ENCODE measurements at regions not wholly inside any gene's neighbourhood (a gene's known extent, or its start where the extent isn't known, plus 50 kb on each side); places are given as distances from the start of the nearest gene placed in this dataset.
A peak's percentile ranks its signal among the peaks of the same experiment; 100 is the strongest.
"Not testable (repeated sequence)": the region's sequence is repeated elsewhere in the genome, so short reads cannot be mapped to it uniquely, and the experiment has no call there.

- no peak for DNase-seq (ENCODE audit: low read depth in 2 of 2)
These were observed 522.2 kb downstream of the CSNK1G3 start for GRCh38 chr5:124034083-124034700.

DNA sequence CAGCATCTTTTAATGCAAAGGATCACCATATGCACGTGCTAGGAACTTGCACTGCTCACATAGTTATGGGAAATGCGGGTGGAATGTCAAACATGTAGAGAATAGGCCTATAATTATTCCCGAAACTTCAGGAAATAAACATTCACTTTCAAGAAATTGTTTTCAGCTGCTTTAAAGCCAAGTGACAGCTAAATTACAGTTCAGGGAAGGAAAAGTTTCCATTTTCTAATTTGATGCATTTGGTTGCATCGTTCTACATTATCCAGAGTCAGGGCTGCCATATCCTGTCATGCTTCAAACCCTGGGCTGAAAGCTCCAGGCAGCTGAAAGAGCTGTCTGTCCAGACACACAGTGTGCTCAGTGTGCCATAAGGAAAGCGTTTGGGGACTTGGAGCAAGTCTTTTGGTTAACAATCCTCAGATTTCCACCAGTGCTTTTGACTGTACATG is 518.1 kb downstream of the CSNK1G3 start:
- peak; percentile 18 to 21 for DNase-seq (ENCODE audit: low read depth in 2 of 2)

DNA sequence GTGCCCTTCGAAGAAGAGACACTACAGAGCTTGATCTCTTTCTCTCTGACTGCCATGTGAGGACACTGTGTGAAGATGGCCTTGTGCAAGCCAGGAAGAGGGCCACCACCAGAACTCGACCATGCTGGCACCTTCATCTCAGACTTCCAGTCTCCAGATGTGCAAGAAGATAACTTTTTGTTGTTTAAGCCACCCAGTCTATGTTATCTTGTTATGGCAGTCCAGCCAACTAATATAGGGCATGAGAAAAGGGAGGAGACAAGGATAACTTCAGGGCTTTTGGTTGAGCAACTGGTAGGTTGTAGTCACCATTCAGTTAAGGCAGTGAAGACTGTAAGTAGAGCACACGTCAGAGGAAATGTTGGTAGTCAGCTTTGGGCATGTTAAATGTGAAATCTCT is 515.5 kb downstream of the CSNK1G3 start:
- no peak for DNase-seq (ENCODE audit: low read depth in 2 of 2)

DNA sequence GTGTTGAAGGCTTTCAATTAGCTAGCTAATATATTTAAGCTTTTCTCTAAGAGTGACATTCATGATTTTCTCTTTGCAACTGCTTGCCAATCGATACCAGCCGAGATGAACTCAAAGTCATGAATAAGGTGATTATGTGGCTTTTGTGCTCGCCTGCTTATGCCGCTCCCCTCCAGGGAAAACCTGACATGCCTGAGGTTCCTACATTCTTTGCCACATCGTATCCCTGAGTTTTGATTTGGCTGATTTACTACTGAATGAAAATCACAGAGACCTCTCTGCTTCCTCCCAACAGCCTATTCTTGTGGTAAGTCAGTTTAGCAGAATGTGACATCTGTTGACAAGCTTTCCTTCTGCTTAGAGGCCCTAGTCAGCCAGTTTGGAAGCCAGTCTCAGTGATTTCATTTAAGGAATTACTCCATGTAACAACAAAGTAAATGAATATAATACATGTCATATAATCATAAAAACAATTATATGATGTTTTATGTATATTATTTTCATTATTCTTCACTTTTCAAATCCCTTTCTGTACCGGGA is 513.4 kb downstream of the CSNK1G3 start:
- no peak for DNase-seq (ENCODE audit: low read depth in 2 of 2)

DNA sequence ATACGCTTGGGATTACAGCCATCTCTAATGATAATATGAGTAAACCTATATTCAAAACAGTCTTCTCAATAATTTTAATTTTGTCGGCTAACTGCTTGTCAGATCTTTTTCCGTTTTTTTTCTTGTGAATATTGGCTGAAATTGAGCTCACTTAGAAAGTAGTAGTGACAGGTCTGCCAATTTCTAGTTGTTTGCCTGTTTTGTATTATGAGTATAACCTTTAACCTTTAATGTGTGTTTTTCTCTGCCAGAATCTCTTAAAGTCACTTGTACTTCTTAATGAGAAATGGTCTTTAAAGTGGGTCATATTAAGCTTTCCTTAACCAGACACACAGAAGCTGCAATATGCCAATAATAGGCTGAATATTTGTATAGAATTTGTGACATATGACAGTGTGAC is 511.0 kb downstream of the CSNK1G3 start:
- no peak for DNase-seq (ENCODE audit: low read depth in 2 of 2)

- DNase-seq (ENCODE audit: low read depth in 2 of 2), result no peak
These were observed 509.8 kb downstream of the CSNK1G3 start for GRCh38 chr5:124021776-124022175.

DNA sequence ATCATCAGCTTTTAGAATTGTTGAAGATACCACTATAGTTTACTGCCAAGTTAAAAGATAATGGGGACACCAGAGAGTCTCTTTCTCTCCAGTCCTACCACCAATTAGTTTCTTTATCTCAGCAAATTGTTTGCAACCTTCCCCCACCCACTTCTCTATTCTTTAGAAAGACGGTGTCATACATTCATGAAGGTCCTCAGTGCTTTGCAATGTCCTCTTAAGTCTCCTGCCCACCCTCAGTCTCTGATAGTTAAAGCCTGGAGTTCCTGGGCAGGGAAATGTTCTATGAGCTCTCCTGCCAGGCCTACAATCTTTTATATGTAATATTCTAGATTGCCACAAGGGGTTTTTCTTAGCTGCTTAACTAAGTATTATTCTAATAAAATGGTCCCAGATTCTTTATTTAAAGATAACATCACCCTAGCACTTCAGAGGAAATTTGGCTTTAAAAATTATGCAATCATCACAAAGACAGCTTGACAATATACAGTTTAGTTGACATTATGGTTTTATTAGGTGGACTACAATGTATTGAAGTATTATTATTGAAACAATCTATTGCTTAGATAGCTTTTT is 509.2 kb downstream of the CSNK1G3 start:
- no peak for DNase-seq (ENCODE audit: low read depth in 2 of 2)

GRCh38 chr5:124017321-124017720 is 505.3 kb downstream of the CSNK1G3 start:
- DNase-seq (ENCODE audit: low read depth in 2 of 2), result not testable (repeated sequence)

- DNase-seq (ENCODE audit: low read depth in 2 of 2), result no peak
These were observed 495.9 kb downstream of the CSNK1G3 start for GRCh38 chr5:124007675-124008398.

- no peak for DNase-seq (ENCODE audit: low read depth in 2 of 2)
These were observed 489.1 kb downstream of the CSNK1G3 start for GRCh38 chr5:124001036-124001615.

GRCh38 chr5:124000538-124000937 is 488.6 kb downstream of the CSNK1G3 start:
- no peak for DNase-seq (ENCODE audit: low read depth in 2 of 2)

DNA sequence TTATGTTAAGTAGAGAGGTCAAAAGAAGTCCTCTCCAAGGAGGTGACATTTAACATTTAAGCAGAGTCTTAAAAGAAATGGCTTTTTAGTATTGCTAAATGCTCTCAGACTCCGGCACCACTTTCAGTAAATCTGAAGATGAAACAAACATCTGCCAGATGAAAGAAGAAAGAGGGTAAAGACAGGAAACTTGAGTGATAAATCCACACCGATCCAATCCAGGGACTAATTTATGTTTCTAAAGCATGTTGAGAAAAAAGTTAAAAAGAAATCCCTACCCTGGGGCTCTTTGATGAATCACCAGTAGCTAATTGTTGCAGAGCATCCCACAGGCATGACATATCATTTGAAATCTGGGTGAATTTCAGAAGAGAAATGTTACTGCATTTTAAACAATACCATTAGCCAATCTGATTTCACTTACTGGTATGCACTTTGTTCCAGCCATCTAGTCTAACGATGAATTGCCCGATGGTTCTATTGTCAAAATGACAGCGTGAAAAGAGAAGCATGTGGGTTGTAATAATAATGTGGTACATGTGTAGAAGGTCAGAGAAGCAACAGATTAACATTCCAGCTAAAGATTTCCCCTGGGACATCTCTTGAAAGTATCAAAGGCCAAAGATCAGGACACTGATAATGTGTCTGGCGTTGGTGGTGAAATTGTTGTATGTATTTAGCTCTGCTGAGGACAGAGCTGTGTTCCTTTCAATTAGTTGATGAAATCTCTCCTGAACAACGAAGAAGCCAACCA is 485.7 kb downstream of the CSNK1G3 start:
- peak; percentile 85 to 86 for DNase-seq (ENCODE audit: low read depth in 2 of 2)

GRCh38 chr5:123997064-123997461 is 485.1 kb downstream of the CSNK1G3 start:
- DNase-seq (ENCODE audit: low read depth in 2 of 2), result no peak

- peak in 1 of 2 experiments; percentile 4 for DNase-seq (ENCODE audit: low read depth in 2 of 2)
These were observed 480.7 kb downstream of the CSNK1G3 start for GRCh38 chr5:123992641-123993040.

DNA sequence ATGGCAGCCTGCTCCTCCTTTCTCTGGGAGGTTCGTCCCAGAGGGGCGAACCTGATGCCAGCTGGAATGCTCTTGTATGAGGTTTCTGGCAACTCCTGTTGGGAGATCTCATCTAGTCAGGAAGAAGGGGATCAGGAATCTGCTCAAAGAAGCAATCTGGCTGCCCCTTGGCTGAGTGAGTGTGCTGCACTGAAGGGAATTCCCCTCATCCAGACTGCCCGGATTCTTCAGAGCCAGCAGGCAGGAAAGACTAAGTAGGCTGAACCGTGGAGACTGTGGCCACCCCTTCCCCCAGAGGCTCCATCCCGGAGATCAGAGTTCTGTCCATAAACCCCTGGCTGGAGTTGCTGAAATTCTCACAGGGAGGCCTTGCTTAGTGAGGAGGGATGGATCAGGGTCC is 476.0 kb downstream of the CSNK1G3 start:
- DNase-seq (ENCODE audit: low read depth in 2 of 2), result no peak

DNA sequence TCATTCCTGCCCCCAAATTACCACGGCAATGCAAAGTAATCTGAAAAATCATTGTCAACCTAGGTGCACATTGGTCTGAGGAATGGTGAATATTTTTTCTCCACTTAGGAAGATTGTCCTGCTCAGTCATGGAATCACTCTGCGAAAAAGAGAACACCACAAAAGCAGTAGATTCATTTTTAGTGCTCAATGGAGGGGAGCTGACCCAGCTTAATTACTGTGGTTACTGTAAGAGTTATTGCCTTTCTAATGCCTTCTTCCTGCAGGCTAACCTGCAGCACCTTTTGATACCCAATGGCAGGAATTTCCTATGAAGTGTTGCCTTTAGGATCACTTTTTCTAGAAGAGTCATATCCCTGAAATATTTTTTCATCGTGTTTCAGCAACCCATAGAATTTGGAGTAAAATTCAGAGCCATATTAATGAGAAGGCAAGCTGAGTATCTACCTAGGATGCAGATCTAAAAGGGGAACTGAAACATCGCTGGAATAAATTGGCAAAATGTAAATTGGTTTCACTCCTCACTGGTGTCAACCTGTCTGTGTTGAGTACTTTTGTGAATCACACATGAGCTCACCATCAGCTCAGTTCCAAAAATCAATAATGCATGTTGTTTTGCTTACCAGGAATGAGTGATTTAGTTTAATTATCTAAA is 464.5 kb downstream of the CSNK1G3 start:
- DNase-seq (ENCODE audit: low read depth in 2 of 2), result no peak

DNA sequence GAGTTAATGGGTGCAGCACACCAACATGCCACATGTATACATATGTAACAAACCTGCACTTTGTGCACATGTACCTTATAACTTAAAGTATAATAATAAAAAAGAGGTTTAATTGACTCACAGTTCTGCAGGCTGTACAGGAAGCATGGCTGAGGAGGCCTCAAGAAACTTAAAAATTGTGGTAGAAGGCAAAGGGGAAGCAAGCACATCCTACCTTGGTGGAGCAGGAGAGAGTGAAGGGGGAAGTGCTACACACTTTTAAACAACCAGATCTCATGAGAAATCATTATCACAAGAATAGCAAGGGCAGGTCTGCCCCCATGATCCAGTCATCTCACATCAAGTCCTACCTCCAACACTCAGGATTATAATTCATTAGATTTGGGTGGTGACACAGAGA is 463.5 kb downstream of the CSNK1G3 start:
- DNase-seq (ENCODE audit: low read depth in 2 of 2), result not testable (repeated sequence)

DNA sequence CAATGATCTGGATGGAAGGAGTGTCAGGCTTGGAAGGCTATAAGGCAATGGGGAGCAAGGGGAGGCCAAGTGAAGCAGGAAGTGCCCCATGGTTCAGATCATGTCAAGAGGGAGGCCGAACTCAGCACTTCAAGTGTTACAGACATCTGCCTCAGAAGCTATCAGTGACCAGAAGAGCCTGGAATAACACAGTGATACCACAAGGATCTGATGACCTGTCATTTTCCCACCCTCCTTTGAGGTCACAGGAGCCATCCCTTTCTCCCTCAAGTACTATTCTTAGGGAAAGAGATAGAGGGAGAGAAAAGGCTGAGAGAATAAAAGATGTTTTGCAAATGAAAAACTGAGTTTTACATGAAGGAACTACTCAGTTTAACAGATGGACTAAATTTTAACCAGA is 454.8 kb downstream of the CSNK1G3 start:
- no peak for DNase-seq (ENCODE audit: low read depth in 2 of 2)

GRCh38 chr5:123965626-123966025 is 453.6 kb downstream of the CSNK1G3 start:
- DNase-seq (ENCODE audit: low read depth in 2 of 2), result no peak

DNA sequence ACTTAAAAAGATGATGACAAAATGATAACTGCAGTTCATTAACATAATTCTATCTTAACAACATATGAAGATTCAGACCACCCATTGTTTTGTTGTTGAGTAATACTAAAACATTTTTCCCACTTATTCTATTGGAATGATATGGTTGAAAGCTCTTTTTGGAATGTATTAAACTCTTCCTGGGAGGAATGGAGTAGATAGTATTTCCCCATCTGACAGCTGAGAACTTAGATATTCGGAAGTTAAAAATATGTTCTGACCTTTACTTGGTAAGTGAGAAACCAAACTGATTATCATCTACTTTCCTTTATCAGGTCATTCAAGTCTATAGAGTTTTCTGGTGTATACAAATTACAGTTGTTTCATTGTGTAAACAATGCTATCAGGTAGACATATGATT is 452.9 kb downstream of the CSNK1G3 start:
- peak; percentile 72 to 78 for DNase-seq (ENCODE audit: low read depth in 2 of 2)

- no peak for DNase-seq (ENCODE audit: low read depth in 2 of 2)
These were observed 448.5 kb downstream of the CSNK1G3 start for GRCh38 chr5:123960526-123960925.

Data from fibroblast of skin of left quadriceps (primary cell).